ENCODE measurements at regions not wholly inside any gene's neighbourhood (a gene's known extent, or its start where the extent isn't known, plus 50 kb on each side); places are given as distances from the start of the nearest gene placed in this dataset.
"Not testable (repeated sequence)": the region's sequence is repeated elsewhere in the genome, so short reads cannot be mapped to it uniquely, and the experiment has no call there.

GRCh38 chr2:105990624-105991023 lies 203.5 kb downstream of the UXS1 start:
- no peak overlapping the region for H3K4me3 ChIP-seq
- ATAC-seq, result no peak
- no peaks in the 10 kb centered on the region for H3K36me3 ChIP-seq
- no peaks in the 10 kb centered on the region for H3K27me3 ChIP-seq
- WGBS, 2 donors (ENCODE audit: low coverage in 1 of 2), result 77 to 92% methylated on average over 5 to 6 of the region's 6 CpGs
- peaks cover 0 to 44% (median 0%) of the 10 kb centered on the region in 3 donors for H3K9me3 ChIP-seq
- no peak overlapping the region for H3K27ac ChIP-seq
- TF ChIP-seq POLR2AphosphoS5 (IDR thresholded peaks at IDR 0.05), result no peak
- TF ChIP-seq EP300 (IDR thresholded peaks at IDR 0.05), result no peak
- TF ChIP-seq POLR2A (IDR thresholded peaks at IDR 0.05), result no peak
- no peak for TF ChIP-seq CTCF (IDR thresholded peaks at IDR 0.05)
- no peaks in the 10 kb centered on the region for H3K4me1 ChIP-seq

DNA sequence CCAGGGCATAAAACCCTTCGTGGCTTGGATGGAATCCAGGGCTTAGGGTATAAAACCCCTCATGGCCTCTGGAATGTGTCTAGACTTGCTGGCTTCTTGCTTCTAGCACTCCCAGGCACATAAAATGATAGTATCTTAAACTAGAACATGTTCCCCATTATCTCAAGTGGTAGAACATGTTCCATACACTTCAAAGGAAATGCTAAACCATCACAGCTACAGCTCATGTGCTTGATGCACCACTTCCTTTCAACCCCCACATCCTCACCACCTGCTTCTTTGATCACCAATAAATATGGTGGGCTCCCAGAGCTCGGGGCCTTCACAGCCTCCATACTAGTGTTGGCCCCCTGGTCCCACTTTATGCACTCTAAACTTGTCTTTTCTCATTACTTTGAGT lies 204.3 kb downstream of the UXS1 start:
- H3K27me3 ChIP-seq, H3K36me3 ChIP-seq, H3K4me3 ChIP-seq, ATAC-seq, H3K4me1 ChIP-seq, H3K27ac ChIP-seq: not testable (repeated sequence)
- 0 to 56% methylated on average over 1 of the region's 2 CpGs for WGBS, 2 donors (ENCODE audit: low coverage in 1 of 2)
- peaks cover 0 to 38% (median 0%) of the 10 kb centered on the region in 3 donors for H3K9me3 ChIP-seq

- H3K27ac ChIP-seq, result no peak overlapping the region
- TF ChIP-seq POLR2AphosphoS5 (IDR thresholded peaks at IDR 0.05) (no peak), POLR2A (IDR thresholded peaks at IDR 0.05) (no peak), CTCF (IDR thresholded peaks at IDR 0.05) (no peak), EP300 (IDR thresholded peaks at IDR 0.05) (no peak)
- no peaks in the 10 kb centered on the region for H3K36me3 ChIP-seq
- no peaks in the 10 kb centered on the region for H3K4me1 ChIP-seq
- H3K9me3 ChIP-seq, result peaks cover 0 to 30% (median 0%) of the 10 kb centered on the region in 3 donors
- no peak overlapping the region for H3K4me3 ChIP-seq
- no peaks in the 10 kb centered on the region for H3K27me3 ChIP-seq
- no peak for ATAC-seq
Measured at GRCh38 chr2:105989070-105989469, 205.0 kb downstream of the UXS1 start.

GRCh38 chr2:105977807-105978206 lies 216.3 kb downstream of the UXS1 start:
- Histone ChIP-seq H3K4me3 (no peak overlapping the region), H3K27me3 (no peaks in the 10 kb centered on the region), H3K27ac (no peak overlapping the region), H3K36me3 (no peaks in the 10 kb centered on the region), H3K4me1 (no peaks in the 10 kb centered on the region), H3K9me3 (peaks cover 0 to 8% (median 0%) of the 10 kb centered on the region in 3 donors)
- no peak for TF ChIP-seq POLR2A (IDR thresholded peaks at IDR 0.05)
- TF ChIP-seq EP300 (IDR thresholded peaks at IDR 0.05), result no peak
- no peak for TF ChIP-seq POLR2AphosphoS5 (IDR thresholded peaks at IDR 0.05)
- TF ChIP-seq CTCF (IDR thresholded peaks at IDR 0.05), result no peak
- 83 to 86% methylated on average over 1 of the region's 1 CpG for WGBS, 2 donors (ENCODE audit: low coverage in 1 of 2)
- no peak for ATAC-seq

GRCh38 chr2:105977212-105977611 lies 216.9 kb downstream of the UXS1 start:
- peaks cover 0 to 8% (median 0%) of the 10 kb centered on the region in 3 donors for H3K9me3 ChIP-seq
- no peak for TF ChIP-seq POLR2A (IDR thresholded peaks at IDR 0.05)
- TF ChIP-seq POLR2AphosphoS5 (IDR thresholded peaks at IDR 0.05), result no peak
- no peak for TF ChIP-seq EP300 (IDR thresholded peaks at IDR 0.05)
- no peak for TF ChIP-seq CTCF (IDR thresholded peaks at IDR 0.05)
- no peak overlapping the region for H3K4me3 ChIP-seq
- no peak for ATAC-seq
- no peaks in the 10 kb centered on the region for H3K4me1 ChIP-seq
- WGBS, 2 donors (ENCODE audit: low coverage in 1 of 2), result 69% methylated on average over 4 of the region's 5 CpGs; no CpG with 5 or more reads in 1 of the 2 donors
- no peaks in the 10 kb centered on the region for H3K36me3 ChIP-seq
- H3K27ac ChIP-seq, result no peak overlapping the region
- H3K27me3 ChIP-seq, result no peaks in the 10 kb centered on the region

DNA sequence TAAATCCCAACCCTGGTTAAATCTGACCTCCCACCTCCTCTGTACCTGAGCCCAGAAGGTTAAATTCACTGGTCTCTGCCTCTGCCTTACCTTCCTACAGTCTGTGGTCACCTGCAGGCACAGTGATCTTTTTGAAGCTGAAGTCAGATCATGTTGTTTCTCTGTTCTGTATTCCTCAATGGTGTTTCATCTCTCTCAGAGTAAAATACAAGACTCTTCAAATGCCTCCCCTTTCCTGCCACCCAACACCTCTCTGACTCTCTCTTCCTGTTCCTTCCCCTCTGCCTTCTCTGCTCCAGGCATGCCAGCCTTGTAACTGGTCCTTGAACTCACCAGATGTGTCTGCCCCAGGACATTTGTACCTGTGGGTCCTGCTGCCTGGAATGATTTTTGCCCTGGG lies 219.3 kb downstream of the UXS1 start:
- Histone ChIP-seq H3K27me3 (no peaks in the 10 kb centered on the region), H3K36me3 (no peaks in the 10 kb centered on the region), H3K4me1 (no peaks in the 10 kb centered on the region), H3K9me3 (peaks cover 0 to 8% (median 0%) of the 10 kb centered on the region in 3 donors), H3K4me3 (no peak overlapping the region), H3K27ac (no peak overlapping the region)
- no peak for ATAC-seq
- TF ChIP-seq POLR2AphosphoS5 (IDR thresholded peaks at IDR 0.05) (no peak), POLR2A (IDR thresholded peaks at IDR 0.05) (no peak), EP300 (IDR thresholded peaks at IDR 0.05) (no peak)
